GM21367 (cell line): ENCODE measurements at regions not wholly inside any gene's neighbourhood (a gene's known extent, or its start where the extent isn't known, plus 50 kb on each side); places are given as distances from the start of the nearest gene placed in this dataset.
A peak's percentile ranks its signal among the peaks of the same experiment; 100 is the strongest.
"Not testable (repeated sequence)": the region's sequence is repeated elsewhere in the genome, so short reads cannot be mapped to it uniquely, and the experiment has no call there.

Experiments used
- ATAC-seq: cut with Tn5 transposase; IDR thresholded peaks from one replicate; pipeline ENCODE4 v1.9.1; 2021; ENCODE audit not compliant: unreplicated experiment

DNA sequence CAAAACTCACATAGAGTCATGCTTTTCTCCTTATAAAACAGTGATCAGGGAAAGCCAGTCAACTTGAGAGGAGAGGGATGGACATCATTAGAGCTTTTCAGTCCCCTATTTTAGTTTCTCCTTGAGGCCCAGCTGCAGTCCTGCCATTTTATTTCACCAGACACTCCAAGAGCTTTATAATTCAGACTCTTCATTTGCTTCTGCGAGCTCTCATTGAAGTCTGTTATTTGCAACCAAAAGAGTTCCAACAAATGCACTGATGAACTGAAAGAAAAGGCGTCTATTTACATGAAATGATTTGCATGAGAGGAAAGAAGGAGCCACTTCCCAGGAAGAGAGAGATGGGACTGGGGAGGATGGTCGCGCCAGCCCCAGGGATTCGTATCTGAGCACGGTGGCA lies 86.8 kb downstream of the NDUFA12 start:
- ATAC-seq, result no peak

DNA sequence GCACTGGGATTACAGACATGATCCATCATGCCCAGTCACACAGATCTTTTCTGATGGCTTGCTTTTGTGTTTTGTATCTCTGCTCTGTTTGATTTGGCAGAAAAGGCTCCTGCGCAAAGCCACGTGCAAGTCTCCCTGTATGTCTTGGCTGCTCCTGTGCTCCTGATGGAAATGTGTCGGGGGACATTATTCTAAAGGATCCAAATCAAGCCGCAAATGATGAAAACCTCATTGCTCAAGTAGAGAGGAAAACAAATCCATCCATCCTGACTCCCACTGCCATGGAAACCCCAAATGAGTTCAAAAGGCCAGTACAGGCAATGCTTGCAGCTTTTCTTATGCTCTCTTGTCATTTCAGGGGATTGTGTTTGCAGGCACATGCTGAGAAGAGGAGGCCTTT lies 93.8 kb downstream of the NDUFA12 start:
- no peak for ATAC-seq

DNA sequence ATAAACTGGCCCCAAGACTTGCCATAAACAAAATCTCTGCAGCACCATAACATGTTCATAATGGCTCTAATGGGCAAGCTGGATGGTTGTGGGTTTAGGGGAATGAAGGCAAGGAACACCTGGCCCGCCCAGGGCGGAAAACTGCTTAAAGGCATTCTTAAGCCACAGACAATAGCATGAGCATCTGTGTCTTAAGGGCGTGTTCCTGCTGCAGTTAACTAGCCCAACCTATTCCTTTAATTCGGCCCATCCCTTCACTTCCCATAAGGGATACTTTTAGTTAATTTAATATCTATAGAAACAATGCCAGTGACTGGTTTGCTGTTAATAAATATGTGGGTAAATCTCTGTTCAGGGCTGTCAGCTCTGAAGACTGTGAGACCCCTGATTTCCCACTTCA lies 97.7 kb downstream of the NDUFA12 start:
- ATAC-seq, result not testable (repeated sequence)

DNA sequence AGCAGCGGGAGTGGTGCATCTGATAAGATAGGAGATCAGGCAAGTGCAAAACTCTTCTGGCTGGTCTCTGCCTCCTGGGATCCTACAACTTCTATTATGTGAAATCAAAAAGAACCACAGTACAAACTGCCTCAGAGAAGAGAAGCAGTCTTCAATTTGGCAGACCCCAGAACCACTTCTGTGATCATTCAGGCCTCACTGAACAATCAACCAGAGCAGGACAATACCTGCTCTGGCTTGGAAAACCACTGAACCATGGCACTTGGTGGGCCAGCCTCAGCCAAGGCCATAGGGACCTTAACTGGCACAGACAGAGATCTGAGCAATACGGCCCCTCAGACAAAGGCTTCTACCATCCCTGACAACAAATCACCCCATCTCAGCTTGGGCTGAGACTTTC lies 103.0 kb downstream of the NDUFA12 start:
- ATAC-seq, result no peak

DNA sequence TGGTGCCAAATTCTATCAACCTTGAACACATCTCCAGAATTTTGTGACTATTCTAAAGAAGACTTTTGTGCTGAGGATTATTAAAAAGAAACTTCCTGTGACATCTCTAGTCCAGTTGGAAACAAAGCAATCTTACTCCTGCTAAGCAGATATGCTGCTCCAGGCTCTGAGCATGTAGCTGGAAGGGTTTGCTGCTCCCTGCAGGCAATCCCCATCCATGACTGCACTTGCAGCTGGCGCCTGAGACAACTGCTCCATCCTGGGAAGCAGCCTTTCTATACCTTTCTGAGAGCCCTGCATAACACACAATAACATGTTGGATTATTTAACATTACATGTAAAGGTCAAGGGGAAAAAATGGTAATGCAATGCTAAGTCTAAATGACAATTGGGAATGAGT lies 105.1 kb downstream of the NDUFA12 start:
- no peak for ATAC-seq

DNA sequence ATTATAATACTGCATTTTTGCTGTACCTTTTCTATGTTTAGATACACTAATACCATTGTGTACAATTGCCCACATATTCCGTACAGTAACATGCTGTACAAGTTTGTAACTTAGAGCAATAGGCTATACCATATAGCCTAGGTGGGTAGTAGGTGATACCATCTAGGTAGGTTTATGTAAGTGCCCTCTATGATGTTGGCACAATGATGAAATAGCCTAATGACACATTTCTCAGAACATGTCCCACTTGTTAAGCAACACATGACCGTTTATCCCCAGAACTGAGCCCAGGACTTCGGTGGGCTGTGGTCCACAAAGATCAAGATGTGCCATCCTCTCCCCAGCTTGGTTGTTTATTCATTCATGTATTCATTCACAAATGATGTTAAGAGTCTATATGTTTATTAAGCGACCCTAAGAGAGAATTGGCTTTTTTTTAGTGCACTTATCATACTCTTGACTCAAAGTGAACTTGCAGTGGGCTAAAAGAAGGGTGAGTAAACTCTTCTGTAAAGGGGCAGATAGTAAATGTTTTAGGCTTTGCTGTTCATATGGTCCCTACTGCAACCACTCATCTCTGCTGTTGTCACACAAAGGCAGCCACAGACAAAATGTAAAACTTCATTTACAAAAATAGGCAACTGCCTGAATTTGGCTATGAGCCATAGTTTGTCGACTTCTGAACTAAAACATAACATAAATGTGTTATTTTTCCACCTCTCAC lies 110.8 kb downstream of the NDUFA12 start:
- no peak for ATAC-seq

DNA sequence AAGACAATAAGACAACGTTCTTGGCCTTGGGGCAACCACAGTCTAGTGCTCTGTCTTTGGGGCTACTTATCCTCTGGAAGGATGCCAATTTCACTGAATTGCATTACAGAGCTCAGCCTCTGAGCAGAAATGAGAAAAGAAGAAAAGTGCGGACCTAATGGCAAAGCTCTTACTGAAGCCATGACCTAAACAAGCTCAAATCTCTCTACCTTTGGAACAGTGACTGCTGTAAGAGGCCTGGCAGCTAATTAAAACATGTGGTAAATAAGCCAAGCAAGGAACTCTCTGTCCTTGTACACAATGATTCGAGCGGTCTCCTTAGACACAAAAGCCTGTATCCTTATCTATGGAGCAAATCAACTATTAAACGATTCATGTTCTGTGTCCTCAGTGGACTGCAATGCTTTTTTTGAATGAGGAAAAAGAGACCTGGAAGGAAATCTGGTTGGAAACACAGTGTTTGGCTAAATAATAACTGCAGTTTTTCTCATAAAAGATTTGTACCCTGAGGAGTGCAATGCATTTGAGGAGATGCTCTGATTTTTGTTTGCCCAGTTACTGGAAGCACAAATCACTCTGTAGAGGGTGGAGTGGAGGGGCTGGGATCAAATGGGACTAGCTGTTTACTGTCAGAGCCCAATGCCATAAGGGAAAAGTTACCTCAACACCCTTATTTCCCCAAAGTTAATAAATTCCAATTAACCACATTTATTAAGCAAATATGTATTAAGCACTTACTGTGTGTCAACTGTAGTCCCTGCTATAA lies 113.9 kb downstream of the NDUFA12 start:
- ATAC-seq, result no peak

DNA sequence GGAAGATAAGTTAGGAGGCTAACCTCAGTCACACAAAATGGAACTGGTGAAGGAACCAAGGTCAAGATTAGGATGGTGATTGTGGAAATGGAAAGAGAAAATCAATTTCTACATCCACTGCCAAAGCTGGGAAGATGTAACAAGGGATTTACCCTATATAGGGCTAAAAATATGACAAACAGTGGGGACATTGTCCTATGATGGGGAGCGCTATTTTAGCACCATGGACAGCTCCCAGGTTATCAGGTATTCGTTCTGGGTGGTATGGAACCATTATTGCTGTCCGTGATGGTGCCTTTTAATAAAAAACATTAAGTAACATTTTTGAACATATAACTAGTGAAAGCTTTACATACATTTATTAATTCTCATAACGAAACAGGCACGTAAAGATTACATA lies 124.0 kb downstream of the NDUFA12 start:
- no peak for ATAC-seq

DNA sequence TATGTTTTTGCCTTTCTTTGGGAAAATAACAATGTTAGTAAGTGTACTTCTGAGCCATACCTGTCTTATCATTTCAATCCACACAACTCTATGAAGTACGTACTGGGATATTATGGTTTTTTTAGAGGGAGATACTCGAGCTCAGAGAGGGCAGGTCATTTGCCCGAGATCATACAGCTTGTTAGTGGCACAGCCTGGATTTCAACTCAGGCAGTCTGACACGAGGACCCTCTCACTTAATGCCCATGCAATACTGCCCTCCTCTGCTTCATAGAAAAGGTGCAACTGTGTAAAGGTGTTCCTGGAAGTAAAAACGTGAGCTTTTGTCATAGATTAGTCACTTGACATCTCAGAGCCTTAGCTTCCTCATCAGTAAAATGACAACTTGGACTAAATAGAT lies 128.0 kb downstream of the NDUFA12 start:
- ATAC-seq, result no peak

DNA sequence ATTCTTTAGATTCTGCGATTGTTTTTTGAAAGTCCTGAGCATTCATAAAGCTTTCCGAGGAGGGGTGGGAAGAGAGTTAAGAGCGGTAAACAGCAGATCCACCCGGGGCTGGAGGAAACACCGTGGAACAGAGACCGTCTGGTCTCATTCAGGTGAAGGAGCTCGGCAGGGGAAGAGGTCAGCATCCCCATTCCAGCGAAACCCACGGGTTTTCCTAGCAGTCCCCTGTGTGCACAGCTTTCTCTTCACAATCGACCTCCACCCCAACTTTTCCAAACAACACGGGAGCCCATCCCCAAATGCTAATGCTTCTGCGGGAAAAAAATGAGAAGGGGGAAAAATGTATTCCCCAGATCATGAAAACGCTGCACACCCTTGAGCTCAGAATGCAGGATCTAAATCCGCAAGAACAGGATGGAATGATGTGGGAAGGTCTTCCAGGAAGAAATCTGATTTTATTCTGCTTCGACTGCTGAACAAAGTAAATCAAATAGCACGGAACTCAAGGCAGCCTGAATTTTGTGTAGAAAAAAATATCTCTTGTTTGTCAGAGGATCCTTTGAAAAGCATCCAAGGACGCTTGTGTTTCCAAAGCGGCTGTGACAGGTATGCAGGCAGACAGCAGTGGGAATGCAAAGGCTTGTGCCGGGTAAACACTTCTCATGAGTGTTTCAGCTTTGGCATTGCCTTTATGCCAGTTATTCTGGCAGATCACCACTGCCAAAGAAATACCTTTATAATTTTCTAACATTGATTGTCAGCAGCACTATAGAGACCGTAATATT lies 128.8 kb downstream of the NDUFA12 start:
- no peak for ATAC-seq

DNA sequence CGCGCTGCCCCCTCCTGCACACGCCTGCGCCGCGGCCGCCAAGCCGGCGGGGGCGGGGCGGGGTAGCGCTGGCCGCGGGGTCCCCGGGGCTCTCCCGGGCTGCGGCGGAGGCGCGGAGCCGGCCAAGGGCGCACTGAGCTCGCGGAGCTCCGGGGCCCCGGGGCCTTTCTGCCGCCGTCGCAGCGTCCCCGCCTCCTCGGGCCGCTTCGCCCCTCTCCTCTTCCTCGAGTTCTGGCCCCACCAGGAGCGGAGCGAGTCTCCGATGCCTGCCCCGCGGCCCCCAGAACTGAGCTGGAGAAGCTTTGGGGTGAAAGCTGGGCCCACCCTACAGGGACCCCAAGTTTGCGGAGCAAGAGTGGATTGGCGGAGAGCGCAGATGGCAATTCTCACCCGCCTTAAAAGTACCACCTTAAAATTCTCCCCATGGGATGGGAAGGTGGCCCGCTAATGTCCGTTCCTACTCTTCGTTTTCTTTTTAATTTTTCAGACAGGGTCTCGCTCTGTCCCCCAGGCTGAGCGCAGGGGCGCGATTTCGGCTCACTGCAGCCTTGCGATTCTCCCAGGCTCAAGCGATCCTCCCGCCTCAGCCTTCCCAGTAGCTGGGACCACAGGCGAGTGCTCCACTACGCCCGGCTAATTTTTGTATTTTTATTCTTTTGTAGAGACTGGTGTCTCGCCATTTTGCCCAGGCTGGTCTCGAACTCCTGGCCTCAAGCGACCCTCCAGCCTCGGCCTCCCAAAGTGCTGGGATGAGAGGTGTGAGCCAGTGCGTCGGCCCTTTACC lies 129.6 kb downstream of the NDUFA12 start:
- no peak for ATAC-seq

DNA sequence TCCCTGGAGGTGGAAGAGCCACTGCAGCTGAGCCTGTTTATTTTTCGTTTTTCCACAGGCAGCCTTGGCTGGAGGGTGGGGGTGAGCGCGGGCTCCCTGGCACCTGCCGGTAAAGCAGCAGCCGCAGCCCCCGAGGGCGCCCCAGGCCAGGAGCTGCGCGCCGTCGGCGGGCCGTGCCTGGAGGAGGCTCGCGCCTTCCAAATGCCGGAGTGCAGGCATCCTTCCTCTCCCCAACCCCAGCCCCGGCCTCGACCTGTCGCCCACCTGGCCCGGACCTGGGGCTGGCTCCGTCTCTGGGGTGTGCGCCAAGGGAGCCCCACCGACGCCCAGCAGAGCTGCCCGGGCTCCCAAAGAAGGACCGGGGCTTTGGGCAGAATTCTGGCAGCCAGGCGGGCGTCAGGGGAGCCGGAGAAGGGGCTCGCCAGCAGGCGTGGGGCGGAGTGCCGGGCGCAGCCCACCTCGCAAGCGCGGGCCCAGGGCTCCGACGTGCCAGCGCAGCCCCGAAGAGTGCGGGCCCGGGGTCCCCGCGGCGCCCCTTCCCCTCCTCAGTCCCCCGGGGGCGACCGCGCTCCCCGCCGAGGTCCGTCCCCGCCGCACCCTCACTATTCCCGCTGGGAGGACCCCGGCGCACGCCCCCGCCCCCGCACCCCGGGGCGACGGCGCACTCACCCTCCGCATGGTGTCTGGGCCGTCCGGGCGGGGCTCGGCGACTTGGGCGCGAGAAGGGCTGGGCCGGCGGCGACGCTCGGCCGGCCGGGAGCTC lies 130.3 kb downstream of the NDUFA12 start:
- peak; percentile 63 for ATAC-seq

DNA sequence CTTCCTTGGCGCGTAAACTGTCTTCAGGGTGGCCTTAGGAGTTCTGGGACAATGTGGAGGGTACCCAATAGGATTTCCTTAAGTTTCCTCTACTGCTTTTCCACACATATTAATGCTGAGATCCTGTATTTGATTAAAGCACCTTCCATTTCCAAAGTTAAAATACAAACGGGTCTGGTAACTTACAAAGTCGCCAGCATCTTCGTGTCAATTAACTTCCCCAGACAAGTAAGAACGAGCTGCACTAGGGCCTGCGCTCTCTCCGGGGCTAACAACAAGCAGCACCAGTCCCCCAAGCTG lies 130.9 kb downstream of the NDUFA12 start:
- no peak for ATAC-seq

DNA sequence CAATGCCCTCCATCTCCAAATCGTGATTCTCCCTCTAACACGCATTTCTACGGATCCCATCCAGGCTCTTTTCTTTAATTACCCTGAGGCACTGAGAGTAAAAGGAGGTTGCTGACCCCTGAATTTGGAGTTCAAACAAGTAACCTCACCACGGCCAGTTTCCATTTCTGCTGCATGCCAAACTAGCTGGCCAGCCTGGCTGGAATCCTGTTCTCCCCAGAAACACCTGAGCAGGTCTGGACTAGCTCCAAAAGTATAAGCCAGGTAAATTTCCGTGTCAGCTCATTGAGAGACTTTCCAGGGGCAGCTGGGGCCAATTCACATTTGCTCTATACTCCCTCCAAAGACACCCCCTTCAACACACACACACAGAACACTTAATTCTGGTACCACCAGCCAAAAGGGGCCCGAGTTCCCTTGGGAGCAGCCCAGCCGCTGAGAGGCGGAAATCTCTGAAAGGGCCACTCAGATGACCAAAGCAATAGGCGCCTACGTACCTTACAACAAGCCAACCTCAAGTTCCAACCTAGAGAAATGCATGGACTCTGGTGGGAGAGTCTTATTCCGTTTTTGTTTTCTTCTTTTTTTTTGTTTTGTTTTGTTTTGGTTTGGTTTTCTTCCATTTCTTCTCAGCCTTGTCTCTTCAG lies 131.4 kb downstream of the NDUFA12 start:
- ATAC-seq, result no peak

DNA sequence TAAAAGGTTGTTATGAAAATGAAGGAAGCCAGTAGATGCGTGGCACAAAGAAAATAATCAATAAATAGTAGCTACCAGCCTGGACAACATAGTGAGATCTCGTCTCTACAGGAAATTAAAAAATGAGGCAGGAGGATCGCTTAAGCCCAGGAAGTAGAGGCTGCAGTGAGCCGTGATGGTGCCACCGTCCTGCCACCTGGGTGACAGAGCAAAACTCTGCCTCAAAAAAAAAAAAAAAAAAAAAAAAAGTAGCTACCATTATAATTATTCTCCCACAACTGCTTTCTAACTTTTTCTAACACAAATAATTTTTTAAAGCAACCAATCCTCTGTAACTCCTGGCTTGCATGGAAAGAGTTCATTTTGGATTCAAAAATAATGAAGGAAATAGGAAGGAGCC lies 133.0 kb downstream of the NDUFA12 start:
- ATAC-seq, result no peak

DNA sequence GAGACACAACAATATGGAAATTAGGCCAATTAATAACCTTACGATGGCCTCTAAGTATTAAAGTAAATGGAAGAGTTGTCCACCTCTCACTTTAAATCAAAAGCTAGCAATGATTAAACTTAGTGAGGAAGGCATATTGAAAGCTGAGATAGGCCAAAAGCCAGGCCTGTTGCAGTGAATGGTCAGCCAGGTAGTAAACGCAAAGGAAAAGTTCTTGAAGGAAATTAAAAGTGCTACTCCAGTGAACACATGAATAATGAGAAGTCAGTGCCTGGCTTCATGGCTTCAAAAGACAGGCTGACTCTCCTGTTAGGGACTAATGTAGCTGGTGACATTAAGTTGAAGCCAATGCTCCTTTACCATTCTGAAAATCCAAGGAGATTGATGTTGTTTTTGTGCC lies 135.3 kb downstream of the NDUFA12 start:
- no peak for ATAC-seq

DNA sequence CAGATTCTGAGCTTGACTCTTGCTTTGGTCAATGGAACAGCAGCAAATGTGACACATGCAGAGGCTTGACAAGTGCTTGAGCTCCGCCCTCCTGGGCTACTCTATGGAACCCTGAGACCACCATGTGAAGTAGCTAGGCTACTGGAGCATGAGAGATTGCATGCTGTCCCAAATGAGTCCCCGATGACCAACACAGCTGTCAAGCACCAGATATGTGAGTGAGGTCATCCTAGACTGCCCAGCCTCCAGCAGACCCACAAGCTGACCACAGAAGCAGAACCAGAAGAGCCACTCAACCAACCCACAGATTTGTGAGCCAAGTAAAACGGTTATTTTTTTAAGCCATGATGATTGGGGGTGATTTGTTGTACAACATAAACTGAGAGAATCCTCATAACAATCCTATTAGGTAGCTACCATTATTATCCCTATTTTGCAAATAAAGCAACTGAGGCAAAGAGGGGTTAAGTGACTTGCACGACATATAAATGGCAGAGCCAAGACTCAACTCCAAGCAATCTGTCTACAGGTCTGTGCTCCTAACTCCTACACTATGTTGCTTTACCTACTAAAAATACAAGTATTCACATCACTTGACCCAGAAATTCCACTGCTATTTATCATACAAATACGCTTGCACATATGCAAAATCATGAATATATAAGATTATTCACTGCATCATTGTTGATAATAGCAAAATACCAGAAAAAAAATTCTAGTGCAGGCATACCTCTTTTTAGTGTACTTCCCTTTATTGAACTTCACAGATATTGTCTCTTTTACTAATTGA lies 136.2 kb downstream of the NDUFA12 start:
- ATAC-seq, result no peak

DNA sequence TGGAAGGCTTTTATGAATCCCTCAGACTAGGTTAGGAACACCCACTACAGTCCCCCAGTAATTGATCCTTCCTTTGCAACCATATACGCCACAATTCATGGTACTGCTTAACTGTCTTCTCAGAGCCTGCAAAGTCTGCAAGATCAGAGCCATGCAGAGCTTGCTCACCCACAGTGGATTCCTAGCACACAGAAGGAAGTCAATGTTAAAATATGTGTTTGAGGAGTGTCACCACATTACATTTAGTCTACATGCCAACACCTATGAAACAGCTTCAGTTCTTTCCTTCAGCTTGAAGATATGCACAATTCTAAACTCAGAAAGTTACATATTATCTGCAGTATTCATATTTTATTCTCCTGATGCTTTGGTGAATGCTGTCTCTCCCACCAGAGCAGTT lies 138.5 kb downstream of the NDUFA12 start:
- ATAC-seq, result no peak

DNA sequence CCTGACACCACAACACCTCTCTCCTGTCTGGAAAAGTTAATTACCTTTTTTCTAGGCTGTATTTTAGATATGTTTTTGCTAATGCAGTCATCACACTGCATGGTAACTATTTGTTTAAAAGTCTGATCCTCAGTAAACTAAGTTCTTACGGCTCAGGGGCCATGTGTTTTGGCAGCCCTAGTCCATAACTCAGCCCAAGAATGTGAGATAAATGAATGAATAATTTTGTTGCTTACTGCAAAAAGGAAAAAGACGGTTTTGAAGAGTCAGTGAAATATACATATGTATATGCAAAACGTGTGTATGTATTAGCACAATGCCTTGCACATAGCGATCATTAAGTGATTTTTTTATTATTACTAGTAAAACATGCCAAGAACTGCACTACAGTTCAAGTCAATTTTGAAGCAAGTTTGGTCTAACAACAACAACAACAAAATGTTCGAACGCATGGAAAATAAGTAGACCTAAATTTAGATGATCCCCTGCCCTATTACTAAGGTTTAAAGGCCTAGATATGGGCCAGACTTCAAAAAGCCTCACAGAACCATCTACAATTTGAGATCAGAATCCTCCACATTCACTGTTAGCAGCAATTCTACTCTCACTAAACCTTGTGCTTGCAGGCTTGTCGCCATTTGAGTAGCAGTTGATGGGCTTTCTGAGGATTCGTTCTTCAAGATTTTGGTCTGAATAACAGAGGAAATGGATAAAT lies 140.0 kb downstream of the NDUFA12 start:
- no peak for ATAC-seq
